ENCODE measurements at regions not wholly inside any gene's neighbourhood (a gene's known extent, or its start where the extent isn't known, plus 50 kb on each side); places are given as distances from the start of the nearest gene placed in this dataset.

GRCh38 chr11:36837831-36838437, 239.9 kb upstream of the RAG2 start:
- Histone ChIP-seq H3K4me3 (no peak overlapping the region), H2AFZ (ENCODE audit: control insufficient read depth, low read depth, low read length) (no peak overlapping the region), H3K27me3 (replicated peaks in 1 of 2; ENCODE audit: control insufficient read depth in 2 of 2, insufficient read depth in 2 of 2, low read length in 1 of 2) (no peaks in the 10 kb centered on the region), H3K79me2 (ENCODE audit: control insufficient read depth, insufficient read depth, low read length) (no peaks in the 10 kb centered on the region), H3K27ac (ENCODE audit: control insufficient read depth, insufficient read depth) (no peak overlapping the region), H3K9me3 (replicated peaks; ENCODE audit: control insufficient read depth, insufficient read depth, low read length) (no peaks in the 10 kb centered on the region), H3K9ac (ENCODE audit: control insufficient read depth, insufficient read depth, low read length) (no peak overlapping the region), H4K20me1 (ENCODE audit: control insufficient read depth, insufficient read depth) (no peaks in the 10 kb centered on the region), H3K4me2 (ENCODE audit: control insufficient read depth, insufficient read depth) (no peak overlapping the region), H3K36me3 (ENCODE audit: control insufficient read depth in 2 of 2, insufficient read depth in 2 of 2, low read length in 1 of 2) (no peaks in the 10 kb centered on the region), H3K4me1 (ENCODE audit: control insufficient read depth, insufficient read depth, low read length) (no peaks in the 10 kb centered on the region)
- no peak for FAIRE-seq
- TF ChIP-seq CEBPZ (IDR thresholded peaks at IDR 0.05; ENCODE audit: low read depth, low read length) (no peak), BACH1 (IDR thresholded peaks at IDR 0.05; ENCODE audit: borderline replicate concordance) (no peak), REST (IDR thresholded peaks at IDR 0.05; ENCODE audit: low read depth, low read length) (no peak), CHD1 (IDR thresholded peaks at IDR 0.05; ENCODE audit: low read depth, low read length) (no peak), RB1 (IDR thresholded peaks at IDR 0.05; ENCODE audit: borderline replicate concordance) (no peak), TCF12 (IDR thresholded peaks at IDR 0.05; ENCODE audit: low read depth, low read length) (no peak), ZNF217 (IDR thresholded peaks at IDR 0.05) (no peak), IRF5 (IDR thresholded peaks at IDR 0.05; ENCODE audit: borderline replicate concordance) (no peak), HDAC6 (IDR thresholded peaks at IDR 0.05; ENCODE audit: unreplicated experiment) (no peak), NRF1 (conservative IDR thresholded peaks at IDR 0.05; ENCODE audit: low read depth, low read length) (no peak), POLR2AphosphoS2 (IDR thresholded peaks at IDR 0.05; ENCODE audit: low read depth, low read length) (no peak)
- in situ Hi-C loops (cut with MboI) (no loop called here), intact Hi-C loops (cut with micrococcal nuclease; ENCODE audit: unreplicated experiment) (no loop called here)
- BruUV-seq (replicated peaks): no TSS peak
- POLR2A ChIA-PET: no interaction called here
- CTCF ChIA-PET: no interaction called here
- SMC1A ChIA-PET (ENCODE audit: uncharacterized antibody, unreplicated experiment): interaction anchor here (0.6 to 0.7 kb wide), 2 partner anchors 12 to 26 kb away, joined by 3 read pairs; no protein-coding TSS in a partner anchor
- ATAC-seq: no peak
- DNase-seq (ENCODE audit: low read depth, low spot score): no peak
- RAD21 ChIA-PET (ENCODE audit: unreplicated experiment): no interaction called here
- 0% methylated on average over 1 of the region's 1 CpG for WGBS (ENCODE audit: insufficient coverage, insufficient replicate concordance, low lambda C conversion rate, missing lambda C conversion rate)

Data from GM12878 (cell line).